Mucosa of stomach (tissue), 1 donor: ENCODE measurements at regions not wholly inside any gene's neighbourhood (a gene's known extent, or its start where the extent isn't known, plus 50 kb on each side); places are given as distances from the start of the nearest gene placed in this dataset.
"Not testable (repeated sequence)": the region's sequence is repeated elsewhere in the genome, so short reads cannot be mapped to it uniquely, and the experiment has no call there.

Experiments used
- H3K27me3 ChIP-seq: one replicate; pipeline ENCODE4 v1.7.0; 2013; ENCODE audit warnings: mild to moderate bottlenecking, low read length; ENCODE audit not compliant: control insufficient read depth, insufficient read depth
- H3K36me3 ChIP-seq: one replicate; pipeline ENCODE4 v1.7.0; 2013; ENCODE audit warnings: low read length; ENCODE audit not compliant: control insufficient read depth, insufficient read depth
- H3K4me1 ChIP-seq: one replicate; pipeline ENCODE4 v1.7.0; 2013; ENCODE audit warnings: mild to moderate bottlenecking, low read length; ENCODE audit not compliant: control insufficient read depth, insufficient read depth
- H3K4me3 ChIP-seq: one replicate; pipeline ENCODE4 v1.7.0; 2013; ENCODE audit warnings: low read length
- H3K9ac ChIP-seq: one replicate; pipeline ENCODE4 v1.7.0; 2013; ENCODE audit warnings: mild to moderate bottlenecking, low read length, moderate library complexity
- H3K9me3 ChIP-seq: one replicate; pipeline ENCODE4 v1.7.0; 2013; ENCODE audit warnings: mild to moderate bottlenecking, low read length, moderate library complexity; ENCODE audit not compliant: control insufficient read depth
- donor health status: Pancreatic carcinoma.

- not testable (repeated sequence) for H3K9me3 ChIP-seq, H3K4me3 ChIP-seq, H3K36me3 ChIP-seq, H3K27me3 ChIP-seq, H3K9ac ChIP-seq, H3K4me1 ChIP-seq
Measured at GRCh38 chr6:169856442-169857342, 105.3 kb downstream of the ERMARD start.

- no peaks in the 10 kb centered on the region for H3K27me3 ChIP-seq
- H3K9me3 ChIP-seq, result peaks cover 7% of the 10 kb centered on the region
- H3K9ac ChIP-seq, result no peak overlapping the region
- no peaks in the 10 kb centered on the region for H3K36me3 ChIP-seq
- H3K4me3 ChIP-seq, result no peak overlapping the region
- H3K4me1 ChIP-seq, result no peaks in the 10 kb centered on the region
Measured at GRCh38 chr6:169854813-169855212, 103.4 kb downstream of the ERMARD start.

- Histone ChIP-seq H3K9ac (no peak overlapping the region), H3K4me1 (no peaks in the 10 kb centered on the region), H3K36me3 (no peaks in the 10 kb centered on the region), H3K27me3 (no peaks in the 10 kb centered on the region), H3K9me3 (peaks cover 7% of the 10 kb centered on the region), H3K4me3 (no peak overlapping the region)
Measured at GRCh38 chr6:169854083-169854725, 102.8 kb downstream of the ERMARD start.

- Histone ChIP-seq H3K4me1 (no peaks in the 10 kb centered on the region), H3K9ac (no peak overlapping the region), H3K27me3 (no peaks in the 10 kb centered on the region), H3K36me3 (no peaks in the 10 kb centered on the region), H3K4me3 (no peak overlapping the region), H3K9me3 (peaks cover 7% of the 10 kb centered on the region)
Measured at GRCh38 chr6:169853196-169854082, 102.0 kb downstream of the ERMARD start.

- Histone ChIP-seq H3K9ac (no peak overlapping the region), H3K4me1 (no peaks in the 10 kb centered on the region), H3K36me3 (no peaks in the 10 kb centered on the region), H3K9me3 (peaks cover 3% of the 10 kb centered on the region), H3K27me3 (no peaks in the 10 kb centered on the region), H3K4me3 (no peak overlapping the region)
Measured at GRCh38 chr6:169852504-169853195, 101.2 kb downstream of the ERMARD start.

GRCh38 chr6:169851641-169852503 lies 100.5 kb downstream of the ERMARD start:
- H3K4me3 ChIP-seq, result no peak overlapping the region
- H3K9ac ChIP-seq, result no peak overlapping the region
- no peaks in the 10 kb centered on the region for H3K27me3 ChIP-seq
- H3K36me3 ChIP-seq, result no peaks in the 10 kb centered on the region
- no peaks in the 10 kb centered on the region for H3K4me1 ChIP-seq
- no peaks in the 10 kb centered on the region for H3K9me3 ChIP-seq

GRCh38 chr6:169850746-169851145 lies 99.3 kb downstream of the ERMARD start:
- Histone ChIP-seq H3K36me3 (no peaks in the 10 kb centered on the region), H3K27me3 (no peaks in the 10 kb centered on the region), H3K9me3 (no peaks in the 10 kb centered on the region), H3K4me1 (no peaks in the 10 kb centered on the region), H3K9ac (no peak overlapping the region), H3K4me3 (no peak overlapping the region)

- H3K4me3 ChIP-seq, result no peak overlapping the region
- no peaks in the 10 kb centered on the region for H3K36me3 ChIP-seq
- no peak overlapping the region for H3K9ac ChIP-seq
- H3K27me3 ChIP-seq, result no peaks in the 10 kb centered on the region
- H3K4me1 ChIP-seq, result no peaks in the 10 kb centered on the region
- no peaks in the 10 kb centered on the region for H3K9me3 ChIP-seq
Measured at GRCh38 chr6:169850154-169850553, 98.7 kb downstream of the ERMARD start.

GRCh38 chr6:169849396-169849795 lies 98.0 kb downstream of the ERMARD start:
- no peak overlapping the region for H3K9ac ChIP-seq
- no peak overlapping the region for H3K4me3 ChIP-seq
- H3K4me1 ChIP-seq, result no peaks in the 10 kb centered on the region
- no peaks in the 10 kb centered on the region for H3K27me3 ChIP-seq
- H3K36me3 ChIP-seq, result no peaks in the 10 kb centered on the region
- H3K9me3 ChIP-seq, result no peaks in the 10 kb centered on the region

GRCh38 chr6:169848946-169849345 lies 97.5 kb downstream of the ERMARD start:
- Histone ChIP-seq H3K27me3 (no peaks in the 10 kb centered on the region), H3K36me3 (no peaks in the 10 kb centered on the region), H3K4me1 (no peaks in the 10 kb centered on the region), H3K4me3 (no peak overlapping the region), H3K9ac (no peak overlapping the region), H3K9me3 (no peaks in the 10 kb centered on the region)

- Histone ChIP-seq H3K4me1 (no peaks in the 10 kb centered on the region), H3K9me3 (no peaks in the 10 kb centered on the region), H3K4me3 (no peak overlapping the region)
Measured at GRCh38 chr6:169847901-169848311, 96.5 kb downstream of the ERMARD start.

More at GRCh38 chr6:169847901-169848311, 96.5 kb downstream of the ERMARD start:
- Histone ChIP-seq H3K9ac (no peak overlapping the region), H3K36me3 (no peaks in the 10 kb centered on the region), H3K27me3 (no peaks in the 10 kb centered on the region)
